Fibroblast of pulmonary artery (primary cell): ENCODE measurements at regions not wholly inside any gene's neighbourhood (a gene's known extent, or its start where the extent isn't known, plus 50 kb on each side); places are given as distances from the start of the nearest gene placed in this dataset.

Experiments
- DNase-seq: peaks from one replicate; pipeline ENCODE4 v3.0.0-alpha.2; 2010; ENCODE audit warnings: low read depth
- H3K4me3 ChIP-seq: replicated peaks from 2 replicates; pipeline ENCODE4 v1.5.1; 2011; ENCODE audit warnings: low read depth, mild to moderate bottlenecking, control low read depth, low read length, moderate library complexity
- CTCF ChIP-seq: IDR thresholded peaks from 2 replicates; pipeline ENCODE4 v1.5.1; 2011; ENCODE audit warnings: mild to moderate bottlenecking, control low read depth, low read length, inconsistent platforms; ENCODE audit errors: missing control alignments

DNA sequence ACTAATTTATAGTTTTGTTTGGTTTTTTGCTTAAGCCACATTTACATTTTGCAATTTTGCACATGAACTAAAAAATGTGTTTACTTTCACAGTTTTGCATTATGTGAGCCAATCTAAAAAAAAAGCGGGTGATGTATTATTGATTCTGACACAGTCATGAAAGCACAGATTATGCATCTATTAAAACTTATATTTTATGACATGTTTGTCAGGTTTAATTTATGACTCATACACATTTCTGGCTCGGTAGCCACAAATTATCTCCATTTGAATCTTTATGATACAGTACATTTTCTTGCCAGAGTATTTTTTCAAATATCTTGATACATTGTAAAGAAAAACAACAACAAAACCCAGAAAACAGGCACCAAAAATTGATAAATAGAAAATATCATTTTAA lies 280.4 kb upstream of the GRIP1 start:
- no peak for TF ChIP-seq CTCF
- H3K4me3 ChIP-seq, result no peak overlapping the region
- DNase-seq, result no peak

GRCh38 chr12:66960006-66960405 lies 281.1 kb upstream of the GRIP1 start:
- TF ChIP-seq CTCF, result no peak
- H3K4me3 ChIP-seq, result no peak overlapping the region
- DNase-seq, result no peak

DNA sequence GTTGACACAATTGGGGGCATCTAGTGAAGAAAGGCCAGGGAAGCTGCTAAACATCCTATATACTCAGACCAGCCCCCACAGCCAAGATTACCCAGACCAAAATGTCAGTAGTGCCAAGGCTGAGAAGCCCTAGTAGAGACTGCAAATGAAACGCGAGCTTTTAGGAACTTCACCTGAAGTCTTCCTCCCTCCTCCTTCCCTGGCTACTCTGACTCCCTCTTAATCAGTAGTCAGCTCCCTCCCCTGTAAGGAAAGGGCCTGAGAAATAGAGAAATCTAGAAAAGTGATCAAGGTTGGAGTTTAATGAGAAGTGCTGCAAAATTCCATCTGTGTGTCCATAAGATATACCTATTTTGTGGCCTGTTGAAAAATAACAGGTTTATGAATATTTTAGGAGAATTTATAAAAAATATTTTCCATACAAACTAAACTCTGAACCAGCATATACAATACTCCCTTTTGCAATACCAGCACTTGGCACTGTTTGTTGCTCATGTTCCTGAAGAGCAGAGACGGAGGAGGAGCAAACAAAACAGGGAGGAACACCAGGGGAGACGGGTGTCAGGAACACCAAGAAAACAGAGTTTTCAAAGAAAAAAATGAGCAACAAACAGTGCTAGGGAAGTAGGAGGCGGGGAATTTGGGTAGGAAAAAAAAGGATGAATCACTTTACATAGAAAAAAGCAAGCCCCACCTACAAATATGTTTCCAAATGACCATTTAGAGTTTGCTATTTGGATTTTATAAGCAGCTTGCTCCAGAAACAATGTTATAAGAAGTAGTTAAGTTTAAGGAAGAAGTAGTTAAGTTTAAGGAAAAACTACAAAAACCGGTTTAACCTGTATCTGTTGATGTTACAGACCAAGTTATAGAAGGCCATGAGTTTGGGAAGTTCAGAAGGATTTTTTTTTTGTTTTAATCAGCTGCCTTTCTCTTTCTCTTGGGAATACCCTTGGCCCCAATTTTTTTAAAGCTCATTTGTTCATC lies 282.1 kb upstream of the GRIP1 start:
- no peak for TF ChIP-seq CTCF

GRCh38 chr12:66962290-66962689 lies 283.4 kb upstream of the GRIP1 start:
- no peak overlapping the region for H3K4me3 ChIP-seq
- TF ChIP-seq CTCF, result no peak
- no peak for DNase-seq

More for the DNA sequence above, 282.1 kb upstream of the GRIP1 start:
- no peak overlapping the region for H3K4me3 ChIP-seq
- DNase-seq, result peak; percentile 8

DNA sequence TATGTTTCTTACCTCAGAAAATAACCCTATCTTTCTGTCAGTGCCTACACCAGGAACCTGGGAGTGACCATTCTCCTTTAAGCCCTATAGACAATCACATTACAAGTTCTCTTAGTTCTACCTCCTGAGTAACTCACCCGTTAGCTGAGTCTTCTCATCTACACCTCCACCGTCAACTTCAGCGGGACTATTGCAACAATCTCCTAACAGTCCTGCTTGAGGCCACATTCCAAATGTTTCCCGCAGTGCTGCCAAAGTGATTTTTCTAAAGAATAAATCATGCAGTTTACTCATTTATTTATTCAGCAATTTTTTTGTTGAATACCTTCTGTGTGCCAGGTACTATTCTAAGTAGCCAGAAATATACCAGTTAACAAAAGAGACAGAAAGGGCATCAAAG lies 285.0 kb upstream of the GRIP1 start:
- no peak for TF ChIP-seq CTCF

GRCh38 chr12:66964629-66965028 lies 285.8 kb upstream of the GRIP1 start:
- TF ChIP-seq CTCF, result no peak
- peak; percentile 6 for DNase-seq
- H3K4me3 ChIP-seq, result no peak overlapping the region

More for the DNA sequence above, 285.0 kb upstream of the GRIP1 start:
- no peak overlapping the region for H3K4me3 ChIP-seq
- no peak for DNase-seq
